SK-N-SH (cell line): ENCODE measurements at regions not wholly inside any gene's neighbourhood (a gene's known extent, or its start where the extent isn't known, plus 50 kb on each side); places are given as distances from the start of the nearest gene placed in this dataset.

Experiments used
- CTCF ChIA-PET: fragments of 300-600, 350-600 bp; formaldehyde crosslinking; extraction: SDS; loops from one replicate; lab custom pipeline; 2021; lab: Yijun Ruan, JAX
- POLR2A ChIA-PET: fragments of 350-600 bp; sonication (Branson Sonifier 250); formaldehyde crosslinking; extraction: SDS; loops from one replicate; lab custom pipeline; 2020; ENCODE audit warnings: antibody characterized with exemption, inconsistent platforms; lab: Yijun Ruan, JAX
- DNase-seq: peaks from one replicate; pipeline ENCODE4 v3.0.0; 2012
- H2AFZ ChIP-seq: fragments of 200-600 bp; sonication (generic); 2 replicates; pipeline ENCODE4 v1.8.1; 2016; ENCODE audit warnings: antibody characterized with exemption, mild to moderate bottlenecking, low read depth
- H3F3A ChIP-seq: fragments of 200-600 bp; sonication (generic); replicated peaks from 2 replicates; pipeline ENCODE3; 2016; ENCODE audit warnings: antibody characterized with exemption, mild to moderate bottlenecking; ENCODE audit not compliant: insufficient read depth
- H3K27ac ChIP-seq, 2 experiments: fragments of 200-500 bp in 1 of 2; fragments of 200-600 bp in 1 of 2; sonication (Bioruptor generic) in 1 of 2; sonication (generic), shearing (Covaris generic) in 1 of 2; 2 replicates each; pipeline versions ENCODE4 v1.5.1 to v1.6.1; 2014 to 2016; ENCODE audit warnings: low read depth in 2 of 2, inconsistent platforms in 1 of 2, low read length in 1 of 2, mild to moderate bottlenecking in 1 of 2, mixed read lengths in 1 of 2
- H3K27me3 ChIP-seq: fragments of 200-600 bp; sonication (generic), shearing (Covaris generic); 2 replicates; pipeline ENCODE4 v1.6.1; 2016; ENCODE audit warnings: mixed run types; ENCODE audit not compliant: insufficient read depth
- H3K36me3 ChIP-seq, 2 experiments: fragments of 200-500 bp in 1 of 2; fragments of 200-600 bp in 1 of 2; sonication (Bioruptor generic) in 1 of 2; sonication (generic) in 1 of 2; replicated peaks in 1 of 2; 2 replicates each; pipeline versions ENCODE3 to v1.5.1; 2014 to 2016; ENCODE audit warnings: low read length in 1 of 2, mild to moderate bottlenecking in 1 of 2; ENCODE audit not compliant: insufficient read depth in 2 of 2, control insufficient read depth in 1 of 2
- H3K4me1 ChIP-seq, 2 experiments: fragments of 200-500 bp in 1 of 2; fragments of 200-600 bp in 1 of 2; sonication (Bioruptor generic) in 1 of 2; sonication (generic), shearing (Covaris generic) in 1 of 2; 2 replicates each; pipeline versions ENCODE4 v1.5.1 to v1.6.1; 2014 to 2016; ENCODE audit warnings: low read depth in 1 of 2, low read length in 1 of 2, mixed run types in 1 of 2; ENCODE audit not compliant: insufficient read depth in 2 of 2, control insufficient read depth in 1 of 2
- H3K4me2 ChIP-seq: fragments of 200-600 bp; sonication (generic), shearing (Covaris generic); 2 replicates; pipeline ENCODE4 v1.6.1; 2017; ENCODE audit warnings: mixed run types
- H3K4me3 ChIP-seq, 2 experiments: fragments of 200-500 bp in 1 of 2; fragments of 200-600 bp in 1 of 2; sonication (Bioruptor generic) in 1 of 2; sonication (generic), shearing (Covaris generic) in 1 of 2; 2 replicates each; pipeline versions ENCODE4 v1.5.1 to v1.8.1; 2014 to 2016; ENCODE audit warnings: low read depth in 2 of 2, inconsistent platforms in 1 of 2, low read length in 1 of 2, mild to moderate bottlenecking in 1 of 2, mixed read lengths in 1 of 2, moderate library complexity in 1 of 2
- H3K79me2 ChIP-seq: fragments of 200-600 bp; sonication (generic); 2 replicates; pipeline ENCODE4 v1.8.1; 2017; ENCODE audit warnings: mild to moderate bottlenecking; ENCODE audit not compliant: insufficient read depth
- H3K9ac ChIP-seq: fragments of 200-600 bp; sonication (generic); 2 replicates; pipeline ENCODE4 v1.6.1; 2017; ENCODE audit warnings: mixed run types
- H3K9me2 ChIP-seq: fragments of 200-600 bp; sonication (generic); 2 replicates; pipeline ENCODE4 v1.6.1; 2017; ENCODE audit warnings: mixed run types
- H3K9me3 ChIP-seq: fragments of 200-600 bp; sonication (generic); 2 replicates; pipeline ENCODE4 v1.6.1; 2017; ENCODE audit warnings: mixed run types, mild to moderate bottlenecking, moderate library complexity
- H4K20me1 ChIP-seq: fragments of 200-600 bp; sonication (generic); 2 replicates; pipeline ENCODE4 v1.6.1; 2017; ENCODE audit warnings: mild to moderate bottlenecking, mixed run types; ENCODE audit not compliant: insufficient read depth
- FOSL2 ChIP-seq: IDR thresholded peaks from 2 replicates; pipeline ENCODE4 v1.4.0; 2012; ENCODE audit warnings: low read depth, mild to moderate bottlenecking, moderate library complexity, borderline replicate concordance
- FOXJ3 ChIP-seq: sonication (generic); formaldehyde crosslinking; IDR thresholded peaks from 2 replicates; pipeline ENCODE4 v1.5.1; 2020; ENCODE audit warnings: mild to moderate bottlenecking, missing genetic modification reagents
- FOXM1 ChIP-seq: IDR thresholded peaks from 2 replicates; pipeline ENCODE4 v1.4.0; 2012; ENCODE audit warnings: low read depth, mild to moderate bottlenecking
- GATA2 ChIP-seq: sonication (generic); formaldehyde crosslinking; IDR thresholded peaks from 2 replicates; pipeline ENCODE4 v1.5.0; 2020; ENCODE audit warnings: mild to moderate bottlenecking, missing genetic modification reagents
- JUND ChIP-seq: IDR thresholded peaks from 2 replicates; pipeline ENCODE4 v1.4.0; 2012
- MEF2A ChIP-seq: IDR thresholded peaks from 2 replicates; pipeline ENCODE4 v1.4.0; 2012; ENCODE audit warnings: low read depth, borderline replicate concordance
- NRF1 ChIP-seq: IDR thresholded peaks from 2 replicates; pipeline ENCODE4 v1.6.1; 2012; ENCODE audit warnings: low read depth, mild to moderate bottlenecking, low read length
- POLR2AphosphoS5 ChIP-seq: IDR thresholded peaks from 2 replicates; pipeline ENCODE4 v1.6.1; 2012; ENCODE audit warnings: low read depth, low read length
- RAD21 ChIP-seq: IDR thresholded peaks from 2 replicates; pipeline ENCODE4 v1.6.1; 2012; ENCODE audit warnings: mild to moderate bottlenecking, low read length
- RFX5 ChIP-seq: IDR thresholded peaks from 2 replicates; pipeline ENCODE4 v1.6.1; 2012; ENCODE audit warnings: mild to moderate bottlenecking, improper control_type of control experiment, low read length
- RXRA ChIP-seq: IDR thresholded peaks from 2 replicates; pipeline ENCODE4 v1.4.0; 2012; ENCODE audit warnings: low read depth, mild to moderate bottlenecking, borderline replicate concordance
- SIN3A ChIP-seq: IDR thresholded peaks from 2 replicates; pipeline ENCODE4 v1.6.1; 2012; ENCODE audit warnings: low read depth, mild to moderate bottlenecking, low read length, moderate library complexity, borderline replicate concordance
- TEAD4 ChIP-seq: IDR thresholded peaks from 2 replicates; pipeline ENCODE4 v1.4.0; 2012; ENCODE audit warnings: mild to moderate bottlenecking, borderline replicate concordance; ENCODE audit not compliant: insufficient read depth
- YY1 ChIP-seq: IDR thresholded peaks from 2 replicates; pipeline ENCODE4 v1.4.0; 2012; ENCODE audit warnings: low read depth, mild to moderate bottlenecking
- WGBS: methylation state at CpG from one replicate; pipeline ENCODE4 v1.1.6; 2017; ENCODE audit warnings: low lambda C conversion rate; 5-methylcytosine and 5-hydroxymethylcytosine counted together
- TF ChIP-seq, protein P1 (sequence below): fragments of 150-350 bp; IDR thresholded peaks from 2 replicates; pipeline ENCODE4 v1.6.1; 2016; ENCODE audit warnings: mild to moderate bottlenecking, low read depth, low read length
- TF ChIP-seq, protein P2 (sequence below): IDR thresholded peaks from 2 replicates; pipeline ENCODE4 v1.4.0; 2012; ENCODE audit warnings: low read depth, borderline replicate concordance
- TF ChIP-seq, protein P3 (sequence below): IDR thresholded peaks from 2 replicates; pipeline ENCODE4 v1.4.0; 2012; ENCODE audit warnings: low read depth, borderline replicate concordance
- TF ChIP-seq, protein P4 (sequence below): fragments of 150-350 bp; IDR thresholded peaks from 2 replicates; pipeline ENCODE4 v1.6.1; 2017; ENCODE audit warnings: antibody characterized with exemption, low read length, low read depth, borderline replicate concordance
- TF ChIP-seq, protein P5 (sequence below): IDR thresholded peaks from 2 replicates; pipeline ENCODE4; 2012

DNA sequence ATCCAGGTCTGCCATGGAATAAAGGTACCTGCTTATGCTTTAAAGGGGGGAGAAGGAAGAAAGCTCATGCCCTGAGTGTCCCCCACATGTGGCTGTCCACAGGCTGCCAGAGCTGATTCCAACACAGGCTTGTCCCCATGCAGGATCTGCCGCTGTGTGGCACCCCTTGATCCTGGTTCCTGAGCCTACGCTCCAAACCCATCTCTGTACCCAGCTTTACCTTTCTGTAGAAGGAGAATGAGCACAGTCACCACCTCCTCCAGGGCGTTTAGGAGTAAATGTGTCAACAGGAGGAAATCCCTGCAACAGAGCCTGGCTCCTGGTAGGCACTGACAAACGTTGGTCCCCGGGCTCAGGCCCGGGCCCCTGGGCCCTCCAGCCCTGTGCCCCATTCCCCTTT, 175.6 kb downstream of the RBFOX3 start:
- TF ChIP-seq FOXM1 (no peak), RFX5 (no peak), GATA2 (CRISPR knock-in tag) (no peak), RAD21 (no peak), NRF1 (no peak), SIN3A (no peak), TEAD4 (no peak), FOSL2 (no peak), YY1 (no peak), JUND (no peak), MEF2A (no peak), RXRA (no peak), FOXJ3 (CRISPR knock-in tag) (no peak), POLR2AphosphoS5 (no peak)
- TF ChIP-seq, protein P1, sequence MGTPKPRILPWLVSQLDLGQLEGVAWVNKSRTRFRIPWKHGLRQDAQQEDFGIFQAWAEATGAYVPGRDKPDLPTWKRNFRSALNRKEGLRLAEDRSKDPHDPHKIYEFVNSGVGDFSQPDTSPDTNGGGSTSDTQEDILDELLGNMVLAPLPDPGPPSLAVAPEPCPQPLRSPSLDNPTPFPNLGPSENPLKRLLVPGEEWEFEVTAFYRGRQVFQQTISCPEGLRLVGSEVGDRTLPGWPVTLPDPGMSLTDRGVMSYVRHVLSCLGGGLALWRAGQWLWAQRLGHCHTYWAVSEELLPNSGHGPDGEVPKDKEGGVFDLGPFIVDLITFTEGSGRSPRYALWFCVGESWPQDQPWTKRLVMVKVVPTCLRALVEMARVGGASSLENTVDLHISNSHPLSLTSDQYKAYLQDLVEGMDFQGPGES = no peak
- TF ChIP-seq, protein P2, sequence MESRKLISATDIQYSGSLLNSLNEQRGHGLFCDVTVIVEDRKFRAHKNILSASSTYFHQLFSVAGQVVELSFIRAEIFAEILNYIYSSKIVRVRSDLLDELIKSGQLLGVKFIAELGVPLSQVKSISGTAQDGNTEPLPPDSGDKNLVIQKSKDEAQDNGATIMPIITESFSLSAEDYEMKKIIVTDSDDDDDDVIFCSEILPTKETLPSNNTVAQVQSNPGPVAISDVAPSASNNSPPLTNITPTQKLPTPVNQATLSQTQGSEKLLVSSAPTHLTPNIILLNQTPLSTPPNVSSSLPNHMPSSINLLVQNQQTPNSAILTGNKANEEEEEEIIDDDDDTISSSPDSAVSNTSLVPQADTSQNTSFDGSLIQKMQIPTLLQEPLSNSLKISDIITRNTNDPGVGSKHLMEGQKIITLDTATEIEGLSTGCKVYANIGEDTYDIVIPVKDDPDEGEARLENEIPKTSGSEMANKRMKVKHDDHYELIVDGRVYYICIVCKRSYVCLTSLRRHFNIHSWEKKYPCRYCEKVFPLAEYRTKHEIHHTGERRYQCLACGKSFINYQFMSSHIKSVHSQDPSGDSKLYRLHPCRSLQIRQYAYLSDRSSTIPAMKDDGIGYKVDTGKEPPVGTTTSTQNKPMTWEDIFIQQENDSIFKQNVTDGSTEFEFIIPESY = no peak
- TF ChIP-seq, protein P3, sequence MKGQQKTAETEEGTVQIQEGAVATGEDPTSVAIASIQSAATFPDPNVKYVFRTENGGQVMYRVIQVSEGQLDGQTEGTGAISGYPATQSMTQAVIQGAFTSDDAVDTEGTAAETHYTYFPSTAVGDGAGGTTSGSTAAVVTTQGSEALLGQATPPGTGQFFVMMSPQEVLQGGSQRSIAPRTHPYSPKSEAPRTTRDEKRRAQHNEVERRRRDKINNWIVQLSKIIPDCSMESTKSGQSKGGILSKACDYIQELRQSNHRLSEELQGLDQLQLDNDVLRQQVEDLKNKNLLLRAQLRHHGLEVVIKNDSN = no peak
- TF ChIP-seq, protein P4, sequence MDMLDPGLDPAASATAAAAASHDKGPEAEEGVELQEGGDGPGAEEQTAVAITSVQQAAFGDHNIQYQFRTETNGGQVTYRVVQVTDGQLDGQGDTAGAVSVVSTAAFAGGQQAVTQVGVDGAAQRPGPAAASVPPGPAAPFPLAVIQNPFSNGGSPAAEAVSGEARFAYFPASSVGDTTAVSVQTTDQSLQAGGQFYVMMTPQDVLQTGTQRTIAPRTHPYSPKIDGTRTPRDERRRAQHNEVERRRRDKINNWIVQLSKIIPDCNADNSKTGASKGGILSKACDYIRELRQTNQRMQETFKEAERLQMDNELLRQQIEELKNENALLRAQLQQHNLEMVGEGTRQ = no peak
- TF ChIP-seq, protein P5, sequence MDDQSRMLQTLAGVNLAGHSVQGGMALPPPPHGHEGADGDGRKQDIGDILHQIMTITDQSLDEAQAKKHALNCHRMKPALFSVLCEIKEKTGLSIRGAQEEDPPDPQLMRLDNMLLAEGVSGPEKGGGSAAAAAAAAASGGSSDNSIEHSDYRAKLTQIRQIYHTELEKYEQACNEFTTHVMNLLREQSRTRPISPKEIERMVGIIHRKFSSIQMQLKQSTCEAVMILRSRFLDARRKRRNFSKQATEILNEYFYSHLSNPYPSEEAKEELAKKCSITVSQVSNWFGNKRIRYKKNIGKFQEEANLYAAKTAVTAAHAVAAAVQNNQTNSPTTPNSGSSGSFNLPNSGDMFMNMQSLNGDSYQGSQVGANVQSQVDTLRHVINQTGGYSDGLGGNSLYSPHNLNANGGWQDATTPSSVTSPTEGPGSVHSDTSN = no peak
- 30% methylated on average over 6 of the region's 6 CpGs for WGBS
- H3K4me2 ChIP-seq = no peak overlapping the region
- no peaks in the 10 kb centered on the region for H3K27me3 ChIP-seq
- no peak overlapping the region for H3K4me3 ChIP-seq
- no peak for DNase-seq
- no peaks in the 10 kb centered on the region for H3K4me1 ChIP-seq
- no peaks in the 10 kb centered on the region for H3K9me3 ChIP-seq
- no peak overlapping the region for H3K9ac ChIP-seq
- POLR2A ChIA-PET = no interaction called here
- H4K20me1 ChIP-seq = no peaks in the 10 kb centered on the region
- H3K79me2 ChIP-seq = no peaks in the 10 kb centered on the region
- H3K36me3 ChIP-seq = no peaks in the 10 kb centered on the region
- no peak overlapping the region for H3K27ac ChIP-seq
- CTCF ChIA-PET = interaction anchor here (1.0 to 2.6 kb wide), 5 partner anchors 21 to 177 kb away, joined by 3 to 9 read pairs (median 4); no protein-coding TSS in a partner anchor
- no peak overlapping the region for H2AFZ ChIP-seq
- H3F3A ChIP-seq = no peaks in the 10 kb centered on the region
- no peaks in the 10 kb centered on the region for H3K9me2 ChIP-seq
